NCI-H460 (cell line): ENCODE measurements at regions not wholly inside any gene's neighbourhood (a gene's known extent, or its start where the extent isn't known, plus 50 kb on each side); places are given as distances from the start of the nearest gene placed in this dataset.
"Not testable (repeated sequence)": the region's sequence is repeated elsewhere in the genome, so short reads cannot be mapped to it uniquely, and the experiment has no call there.

Source experiments
- DNase-seq: peaks from one replicate; pipeline ENCODE4 v3.0.0-alpha.2; 2016; ENCODE audit warnings: low read depth; ENCODE audit errors: extremely low read depth

DNA sequence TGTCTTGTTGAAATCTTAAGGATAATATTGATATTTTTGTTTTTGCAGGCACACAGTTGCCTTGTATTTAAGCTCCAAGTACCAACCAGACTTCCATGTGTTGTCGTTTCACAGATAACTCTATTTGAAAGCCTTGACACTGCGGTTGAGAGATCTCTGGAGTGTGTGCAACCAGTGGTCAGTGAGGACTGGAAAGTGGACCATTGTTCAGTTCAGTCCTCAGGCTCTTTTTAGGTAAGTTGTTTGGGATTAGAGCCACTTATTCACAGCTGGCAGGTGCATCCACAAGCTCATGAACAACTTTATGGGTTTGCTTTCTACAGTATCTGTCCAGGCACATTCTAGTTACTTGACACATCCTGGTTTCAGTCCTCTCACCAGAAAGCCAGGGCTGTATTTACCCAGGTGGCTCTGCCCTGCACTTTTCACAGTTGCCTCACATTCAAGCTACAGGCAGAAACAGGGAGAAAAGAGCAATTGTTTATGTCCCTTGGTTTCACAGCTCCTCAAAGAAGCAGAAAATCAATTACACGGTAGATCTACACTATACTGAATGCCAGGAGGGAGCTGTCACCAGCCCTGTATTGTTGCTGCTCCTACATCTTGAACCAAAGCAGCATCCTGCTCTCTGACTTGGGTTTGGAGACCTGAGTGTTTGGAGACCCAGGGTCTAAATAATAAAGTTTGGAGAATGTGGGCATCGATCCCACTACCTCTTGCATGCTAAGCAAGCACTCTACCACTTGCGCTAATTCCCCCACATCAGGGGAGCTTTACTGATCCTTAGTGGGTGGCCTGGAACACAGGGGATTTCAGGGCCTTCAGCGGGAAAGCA lies 543.3 kb downstream of the PRIM2 start:
- not testable (repeated sequence) for DNase-seq

DNA sequence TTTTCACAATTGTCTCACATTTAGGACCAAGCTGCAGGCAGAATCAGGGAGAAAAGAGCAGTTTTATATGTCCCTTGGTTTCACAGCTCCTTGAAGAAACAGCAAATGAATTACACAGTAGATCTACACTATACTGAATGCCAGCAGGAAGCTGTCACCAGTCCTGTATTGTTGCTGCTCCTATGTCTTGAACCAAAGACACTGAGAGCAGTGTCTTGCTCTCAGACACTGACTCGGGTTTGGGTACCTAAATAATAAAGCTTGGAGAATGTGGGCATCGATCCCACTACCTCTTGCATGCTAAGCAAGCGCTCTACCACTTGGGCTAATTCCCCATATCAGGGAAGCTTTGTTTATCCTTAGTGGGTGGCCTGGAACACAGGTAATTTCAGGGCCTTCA lies 552.7 kb downstream of the PRIM2 start:
- not testable (repeated sequence) for DNase-seq

DNA sequence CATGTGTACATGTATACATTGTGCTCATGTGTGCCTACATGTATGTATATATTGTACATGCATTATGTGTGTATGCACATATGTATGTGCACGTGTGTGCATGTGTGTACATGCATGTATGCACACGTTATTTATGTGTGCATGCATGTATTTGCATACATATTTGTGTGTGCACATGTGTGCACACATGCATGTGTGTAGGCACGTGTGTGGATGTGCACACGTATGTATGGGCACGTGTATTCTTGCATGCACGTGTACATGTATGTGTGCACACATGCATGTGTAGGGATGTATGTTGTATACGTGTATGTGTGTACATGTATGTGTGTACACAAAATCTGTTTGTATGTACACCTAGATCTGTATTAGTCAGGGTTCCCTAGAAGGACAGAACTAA lies 556.0 kb downstream of the PRIM2 start:
- DNase-seq: not testable (repeated sequence)

DNA sequence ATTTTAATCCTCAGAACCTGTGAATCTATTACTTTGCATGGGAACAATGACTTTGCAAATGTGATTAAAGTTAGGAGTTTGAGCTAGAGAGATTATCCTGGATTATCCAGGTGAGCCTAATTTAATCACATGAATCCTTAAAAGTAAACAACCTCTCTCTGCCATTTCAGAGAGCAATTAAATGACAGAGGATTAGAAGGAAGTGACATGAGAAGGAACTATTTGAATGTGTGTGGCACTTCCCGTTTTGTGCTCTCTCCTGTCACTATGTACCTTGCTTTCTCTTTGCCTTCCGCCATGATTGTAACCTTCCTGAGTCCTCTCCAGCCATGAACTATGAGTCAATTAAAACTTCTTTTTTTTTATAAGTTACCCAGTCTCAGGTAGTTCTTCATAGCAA lies 559.2 kb downstream of the PRIM2 start:
- DNase-seq: not testable (repeated sequence)

DNA sequence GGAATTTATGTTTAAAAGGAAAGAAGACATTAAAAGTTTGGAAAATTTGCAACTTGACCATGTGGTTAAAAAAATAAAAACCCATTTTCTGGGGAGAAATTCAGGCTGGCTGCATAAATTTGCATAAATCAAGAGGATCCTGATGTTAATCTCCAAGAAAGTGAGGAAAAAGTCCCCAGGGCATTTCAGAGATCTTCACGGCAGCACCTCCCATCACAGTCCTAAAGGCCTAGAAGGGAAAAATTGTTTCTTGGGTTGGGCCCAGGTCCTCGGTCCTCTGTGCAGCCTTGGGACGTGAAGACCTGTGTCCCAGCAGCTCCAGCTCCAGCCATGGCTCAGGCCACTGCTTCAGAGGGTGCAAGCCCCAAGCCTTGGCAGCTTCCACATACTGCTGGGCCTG lies 560.3 kb downstream of the PRIM2 start:
- DNase-seq: not testable (repeated sequence)

DNA sequence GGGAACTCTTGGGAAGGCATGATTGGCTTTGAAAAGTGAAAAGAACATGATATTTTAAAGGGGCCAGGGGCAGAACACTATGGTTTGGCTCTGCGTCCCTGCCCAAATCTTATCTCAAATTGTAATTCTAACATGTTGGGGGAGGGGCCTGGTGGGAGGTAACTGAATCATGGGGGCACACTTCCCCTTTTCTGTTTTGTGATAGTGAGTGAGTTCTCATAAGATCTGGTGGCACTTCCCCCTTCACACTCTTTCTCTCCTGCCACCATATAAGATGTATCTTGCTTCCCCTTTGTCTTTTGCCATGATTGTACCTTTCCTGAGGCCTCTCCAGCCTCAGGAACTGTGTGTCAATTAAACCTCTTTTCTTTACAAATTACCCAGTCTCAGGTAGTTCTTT lies 561.4 kb downstream of the PRIM2 start:
- DNase-seq: not testable (repeated sequence)

DNA sequence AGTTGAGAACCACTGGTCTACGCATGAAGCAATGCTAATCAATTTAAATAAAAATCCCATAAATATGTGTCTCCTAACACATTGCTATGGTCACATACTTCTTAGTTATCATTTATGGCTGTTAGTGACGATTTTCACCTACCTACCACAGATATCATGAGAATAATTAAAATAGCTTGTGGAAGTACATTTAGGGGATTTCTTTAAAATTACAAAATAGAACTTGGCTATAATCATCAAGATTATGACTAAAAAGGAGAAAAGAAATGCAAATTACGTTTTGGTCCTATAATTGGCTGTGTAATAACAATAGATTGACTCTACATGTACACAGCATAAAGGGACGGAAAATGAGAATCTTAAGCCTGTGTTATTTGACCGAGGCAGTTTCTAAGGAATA lies 581.4 kb downstream of the PRIM2 start:
- not testable (repeated sequence) for DNase-seq

DNA sequence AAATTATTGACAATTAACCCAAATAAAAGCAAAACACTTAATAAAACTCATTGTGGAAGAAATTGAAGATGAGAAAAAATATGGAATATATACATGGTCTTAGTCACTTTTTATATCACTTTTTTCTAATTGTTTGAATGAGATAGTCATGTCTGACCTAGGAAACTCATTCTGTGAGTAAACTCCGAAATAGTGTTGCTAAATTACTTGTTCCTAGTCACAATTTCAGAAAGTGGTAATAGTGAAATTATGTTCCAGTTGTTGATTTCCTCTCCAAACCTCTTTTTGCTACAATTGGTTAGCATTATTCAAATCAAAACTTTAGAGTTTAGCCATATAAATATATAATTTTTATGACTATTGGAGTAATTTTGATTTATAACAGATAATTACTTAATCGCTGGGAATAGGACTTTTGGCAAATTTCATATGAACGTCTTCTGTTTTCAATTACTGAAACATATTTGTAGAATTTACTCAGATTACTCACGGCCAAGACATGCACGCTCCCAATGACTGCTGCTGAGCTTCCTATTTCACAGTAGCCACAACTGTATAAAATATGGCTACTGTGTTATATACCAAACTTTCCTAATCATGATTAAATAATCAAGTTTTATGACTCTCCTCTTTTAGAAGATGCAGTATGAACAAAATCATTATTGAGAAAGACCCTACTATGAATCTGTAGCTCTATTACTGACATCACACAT lies 583.4 kb downstream of the PRIM2 start:
- DNase-seq: not testable (repeated sequence)

DNA sequence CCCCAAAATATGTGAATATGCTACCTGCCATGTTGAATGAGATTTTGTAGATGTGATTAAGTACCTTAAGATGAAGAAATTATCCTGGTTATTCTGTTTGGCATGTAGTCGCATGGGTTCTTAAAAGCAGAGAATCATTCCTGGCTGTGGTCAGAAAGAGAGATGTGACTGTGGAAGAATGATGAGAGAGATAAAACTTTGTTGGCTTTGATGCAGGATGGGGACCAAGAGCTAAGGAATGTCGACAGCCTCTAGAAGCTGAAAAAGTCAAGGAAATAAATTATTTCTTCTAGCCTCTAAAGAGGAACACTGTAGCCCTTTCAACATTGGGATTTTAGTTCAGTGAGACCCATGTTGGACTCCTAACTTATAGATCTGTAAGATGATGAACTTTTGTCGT lies 584.0 kb downstream of the PRIM2 start:
- DNase-seq: not testable (repeated sequence)

DNA sequence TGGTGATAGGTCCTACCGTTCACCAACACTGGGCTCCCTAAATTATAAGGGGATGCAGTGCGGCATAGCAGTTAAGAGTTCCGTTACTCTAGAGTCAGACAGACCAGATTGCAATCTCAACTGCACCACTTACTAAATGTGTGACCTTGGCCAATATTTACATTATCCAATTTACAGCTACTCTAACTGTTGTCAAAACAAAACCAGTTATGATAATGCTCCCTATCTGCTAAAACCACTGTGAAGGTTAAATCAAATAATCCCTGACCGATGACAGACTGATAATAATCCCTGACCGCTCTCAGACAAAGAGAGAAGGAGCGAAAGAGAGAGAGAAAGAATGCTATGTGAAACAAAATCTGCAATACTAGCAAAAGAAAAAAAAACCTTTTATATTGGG lies 586.9 kb downstream of the PRIM2 start:
- DNase-seq: not testable (repeated sequence)

DNA sequence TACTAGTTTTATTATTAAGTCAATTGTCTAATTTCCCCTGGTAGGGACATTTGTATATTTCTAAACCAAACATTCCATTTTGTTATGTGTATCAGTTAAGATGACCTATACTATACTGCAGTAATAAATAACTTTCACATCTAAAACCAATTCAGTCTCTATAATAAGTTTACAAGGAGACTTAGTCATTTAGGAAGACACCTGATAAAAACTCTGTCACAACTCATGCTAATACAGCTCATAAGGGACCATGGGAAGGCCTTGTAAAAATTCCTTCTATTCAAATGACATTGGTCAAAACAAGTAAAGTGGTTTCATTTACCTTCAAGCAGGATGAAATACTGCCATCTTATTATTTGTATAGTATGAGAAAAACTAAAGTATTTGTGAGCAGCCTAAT lies 597.9 kb downstream of the PRIM2 start:
- DNase-seq: not testable (repeated sequence)

DNA sequence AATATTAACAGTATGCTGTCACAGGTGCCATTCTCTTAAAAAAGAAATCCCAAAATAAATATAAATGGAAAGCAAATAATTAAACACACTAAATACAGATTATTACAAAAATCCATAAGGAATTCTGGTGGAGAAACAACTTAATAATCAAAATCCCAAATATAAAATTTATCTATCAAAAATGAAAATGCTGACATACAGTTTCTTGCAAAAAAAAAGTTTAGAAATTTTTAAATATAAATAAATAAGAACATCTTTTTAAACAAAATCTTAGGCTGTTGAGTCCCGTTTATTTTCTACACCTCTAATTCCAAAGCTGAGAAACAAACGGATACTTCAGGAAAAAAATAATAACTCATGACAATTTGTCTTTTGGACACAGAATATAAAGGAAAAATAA lies 625.5 kb downstream of the PRIM2 start:
- not testable (repeated sequence) for DNase-seq

DNA sequence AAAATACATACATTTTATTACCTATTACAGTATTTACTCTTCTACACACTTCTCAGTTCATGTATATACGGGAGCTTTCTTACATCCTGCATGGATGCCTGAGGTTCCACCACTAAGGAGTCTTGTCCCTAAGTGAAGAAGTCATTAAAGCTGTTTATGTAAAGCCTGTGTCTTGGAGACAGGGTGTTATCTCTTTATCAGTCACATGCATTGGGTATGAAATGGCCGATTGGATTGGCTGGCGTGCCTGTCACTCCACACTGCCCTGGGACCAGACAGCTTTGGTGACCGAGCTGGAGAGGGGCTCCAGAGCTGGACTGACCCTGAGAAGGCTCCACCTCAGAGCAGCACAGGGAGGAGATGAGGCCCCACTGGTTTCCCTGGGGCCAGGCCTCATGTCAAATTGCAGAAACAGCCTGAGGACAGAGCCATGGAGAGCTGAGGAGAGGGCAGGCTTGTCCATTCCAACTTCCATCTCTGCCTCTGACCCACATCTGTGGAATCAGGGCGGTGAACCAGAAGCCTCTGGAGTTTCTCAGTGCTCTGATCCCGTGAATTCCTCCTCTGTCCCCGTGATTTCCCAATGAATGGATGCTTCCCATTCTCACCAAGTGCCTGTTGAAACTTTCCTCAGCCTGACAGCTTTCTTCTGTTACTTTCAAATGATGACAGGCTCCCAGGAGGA lies 628.8 kb downstream of the PRIM2 start:
- DNase-seq: not testable (repeated sequence)

DNA sequence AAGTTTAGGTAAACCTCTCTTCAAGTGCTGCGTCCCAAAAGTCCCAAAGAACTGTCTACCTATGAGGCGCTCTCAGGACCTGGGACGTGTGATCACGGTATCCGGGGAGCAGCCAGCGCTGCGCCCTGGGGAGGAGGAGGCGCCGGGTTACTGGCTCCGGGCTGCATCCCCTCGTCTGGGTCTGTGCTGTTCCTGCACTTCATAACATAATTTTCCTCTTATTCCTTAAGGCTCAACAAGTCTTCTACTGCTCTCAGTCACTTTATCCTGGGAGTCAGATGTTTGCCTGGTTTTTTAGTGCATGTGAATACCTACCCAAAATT lies 629.3 kb downstream of the PRIM2 start:
- DNase-seq: not testable (repeated sequence)

DNA sequence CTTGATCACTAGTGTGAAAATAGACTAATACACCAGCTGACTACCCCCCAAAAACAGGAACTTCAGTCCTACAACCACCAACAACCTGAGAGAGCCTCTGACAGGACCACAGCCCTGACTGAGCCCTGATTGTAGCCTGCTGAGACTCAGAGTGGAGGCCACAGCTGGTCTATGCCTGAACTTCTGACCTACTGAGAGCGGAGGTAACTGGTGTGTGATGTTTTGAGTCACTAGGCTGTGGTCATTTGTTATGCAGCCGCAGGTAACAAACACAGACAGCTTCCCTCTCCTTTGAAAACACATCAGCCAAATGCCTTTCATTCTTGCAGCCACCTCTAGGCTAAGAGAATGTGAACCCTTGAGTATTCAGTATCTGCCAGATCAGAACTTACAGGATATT lies 631.1 kb downstream of the PRIM2 start:
- DNase-seq: not testable (repeated sequence)

DNA sequence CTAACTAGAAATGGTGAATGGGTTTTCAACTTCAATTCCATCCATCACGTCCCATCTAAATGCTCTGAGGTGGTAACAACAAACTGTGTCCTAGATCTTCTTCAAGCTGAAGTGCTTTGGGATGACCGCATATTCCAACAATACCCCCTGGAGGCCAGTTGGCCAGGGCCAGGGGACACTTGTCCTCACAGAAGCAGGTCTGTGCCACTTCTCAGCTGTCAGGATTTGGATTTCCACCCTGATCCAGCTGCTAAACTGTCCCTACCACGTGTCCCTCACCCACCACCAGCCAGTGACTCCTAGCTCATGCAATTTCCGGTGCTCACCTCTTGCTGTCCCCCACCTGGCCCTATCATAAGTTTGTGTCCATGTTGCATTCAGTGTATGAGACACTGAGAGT lies 633.0 kb downstream of the PRIM2 start:
- not testable (repeated sequence) for DNase-seq

DNA sequence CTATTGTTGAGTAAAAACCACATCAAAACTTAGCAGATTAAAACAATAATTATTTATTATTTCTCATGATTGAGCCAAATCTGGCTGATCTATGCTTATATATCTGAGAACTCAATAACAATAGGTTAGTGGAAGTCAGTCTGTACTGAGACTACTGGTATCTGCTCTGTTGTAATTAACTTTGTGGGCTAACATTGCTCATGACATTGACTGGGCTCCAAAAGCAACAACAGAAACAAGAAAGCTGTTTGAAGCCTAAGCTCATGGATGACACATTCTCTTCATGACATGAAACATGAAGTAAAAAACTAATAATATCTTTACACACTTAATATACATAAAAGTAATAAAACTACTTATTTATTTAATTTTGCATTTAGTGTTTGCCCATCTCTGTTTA lies 649.3 kb downstream of the PRIM2 start:
- DNase-seq: not testable (repeated sequence)

DNA sequence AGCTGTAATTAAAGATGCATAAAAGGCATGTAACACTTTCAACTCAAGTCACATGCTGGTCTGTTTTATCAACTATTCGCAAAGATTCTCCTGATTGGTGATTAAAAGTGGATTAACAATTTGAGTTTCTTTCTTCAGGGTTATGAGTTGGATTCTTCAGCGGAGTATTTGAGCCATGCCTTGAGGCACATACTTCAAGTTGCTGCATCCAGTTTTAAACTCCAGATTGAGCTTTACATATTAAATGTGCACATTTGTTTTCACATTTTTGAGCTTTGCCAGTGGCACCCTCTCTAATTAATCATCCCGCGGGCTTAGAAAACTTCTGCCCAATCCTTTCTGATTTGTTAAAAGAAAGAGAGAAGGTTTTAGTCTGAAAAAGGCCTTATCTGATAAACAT lies 654.5 kb downstream of the PRIM2 start:
- not testable (repeated sequence) for DNase-seq

DNA sequence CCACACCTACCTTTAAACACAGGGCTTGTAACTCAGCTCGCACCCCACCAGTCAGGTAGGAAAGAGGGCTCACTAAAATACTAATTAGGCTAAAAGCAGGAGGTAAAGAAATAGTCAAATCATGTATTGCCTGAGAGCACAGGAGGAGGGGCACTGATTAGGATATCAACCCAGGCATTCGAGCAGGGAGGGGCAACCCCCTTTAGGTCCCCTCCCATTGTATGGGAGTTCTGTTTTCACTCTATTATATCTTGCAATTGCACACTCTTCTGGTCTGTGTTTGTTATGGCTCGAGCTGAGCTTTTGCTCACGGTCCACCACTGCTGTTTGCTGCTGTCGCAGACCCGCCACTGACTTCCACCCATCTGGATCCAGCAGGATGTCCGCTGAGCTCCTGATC lies 657.2 kb downstream of the PRIM2 start:
- no peak for DNase-seq

DNA sequence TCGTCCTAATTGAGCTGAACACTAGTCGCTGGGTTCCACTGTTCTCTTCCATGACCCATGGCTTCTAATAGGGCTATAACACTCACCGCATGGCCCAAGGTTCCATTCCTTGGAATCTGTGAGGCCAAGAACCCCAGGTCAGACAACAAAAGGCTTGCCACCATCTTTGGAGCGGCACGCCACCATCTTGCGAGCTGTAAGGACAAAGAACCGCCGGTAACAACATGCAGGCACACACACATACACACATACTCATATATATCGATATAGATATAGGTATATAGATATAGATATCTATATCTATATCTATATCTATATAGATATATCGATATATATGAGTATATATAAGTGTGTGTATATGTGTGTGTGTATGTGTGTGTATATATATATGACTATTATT lies 657.7 kb downstream of the PRIM2 start:
- not testable (repeated sequence) for DNase-seq

DNA sequence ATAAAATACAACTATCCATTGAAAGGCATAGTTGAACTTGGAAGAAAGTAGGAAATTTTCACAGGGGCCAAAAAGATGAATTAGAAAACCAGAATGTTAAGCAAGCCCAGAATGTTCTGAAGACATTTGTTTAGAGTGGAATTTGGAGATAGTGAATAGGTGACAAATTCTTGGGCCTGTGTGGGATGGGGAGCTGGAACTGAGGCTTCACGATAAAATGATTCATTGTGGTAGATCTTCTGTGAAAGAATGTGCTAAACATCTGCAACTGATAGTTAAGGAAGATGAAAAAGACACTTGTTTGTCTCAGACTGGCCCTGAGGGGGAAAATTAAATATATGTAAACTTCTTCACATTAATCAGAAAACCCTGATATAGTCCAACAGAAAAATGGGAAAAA lies 658.9 kb downstream of the PRIM2 start:
- not testable (repeated sequence) for DNase-seq

DNA sequence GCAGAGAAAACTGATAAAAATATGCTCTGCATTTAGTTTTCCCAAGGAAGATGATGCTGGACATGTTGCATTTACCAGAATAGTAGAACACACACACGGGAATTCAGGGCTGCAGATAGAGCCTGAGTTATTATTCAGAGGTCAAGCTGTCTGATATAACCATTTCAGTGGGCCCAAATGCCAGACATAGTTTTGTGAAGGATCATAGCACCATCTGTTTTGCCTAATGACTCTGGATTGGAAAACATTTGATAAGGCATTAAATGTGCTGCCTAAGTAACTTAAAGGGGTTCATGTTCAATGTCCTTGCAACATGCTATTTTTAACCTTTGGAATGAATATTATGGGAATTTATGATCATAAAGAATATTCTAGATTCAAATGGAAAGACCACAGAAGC lies 666.2 kb downstream of the PRIM2 start:
- not testable (repeated sequence) for DNase-seq
